ENCODE measurements at regions not wholly inside any gene's neighbourhood (a gene's known extent, or its start where the extent isn't known, plus 50 kb on each side); places are given as distances from the start of the nearest gene placed in this dataset.

DNA sequence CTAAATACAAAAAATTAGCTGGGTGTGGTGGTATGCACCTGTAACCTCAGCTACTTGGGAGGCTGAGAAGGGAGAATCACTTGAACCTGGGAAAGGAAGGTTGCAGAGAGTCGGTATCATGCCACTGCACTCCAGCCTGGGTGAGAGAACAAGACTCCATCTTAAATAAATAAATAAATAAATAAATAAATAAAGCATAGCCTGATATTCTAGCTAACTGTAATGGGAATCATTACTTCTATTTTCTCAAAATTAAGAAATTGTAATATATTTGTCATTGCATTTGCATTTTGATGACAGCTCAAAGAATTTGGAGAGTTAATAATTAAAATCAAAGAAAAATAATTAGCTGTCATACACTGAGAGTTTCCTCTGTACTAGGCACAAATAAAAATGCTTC, 561.1 kb downstream of the EFNB2 start:
- Histone ChIP-seq H3K14ac (ENCODE audit: insufficient read length) (no peak overlapping the region), H3K23me2 (ENCODE audit: low read depth, low read length) (no peaks in the 10 kb centered on the region), H2BK12ac (ENCODE audit: low read depth, low read length) (no peak overlapping the region), H3K27me3 (replicated peaks in 1 of 4; ENCODE audit: control insufficient read depth in 3 of 4, extremely low read depth in 1 of 4, insufficient read depth in 3 of 4, low read length in 3 of 4) (no peaks in the 10 kb centered on the region), H3K23ac (ENCODE audit: insufficient read length) (no peak overlapping the region), H4K91ac (replicated peaks; ENCODE audit: insufficient read length, low read length) (no peak overlapping the region), H3K9me3 (ENCODE audit: insufficient read depth in 2 of 2, low read depth in 1 of 2, low read length in 1 of 2) (no peaks in the 10 kb centered on the region), H2AK5ac (ENCODE audit: low read depth, low read length) (no peak overlapping the region), H3K27ac (ENCODE audit: low read depth, low read length) (no peak overlapping the region), H4K20me1 (replicated peaks in 1 of 2; ENCODE audit: control insufficient read depth in 1 of 2, insufficient read depth in 2 of 2, low read length in 2 of 2) (no peaks in the 10 kb centered on the region), H4K8ac (ENCODE audit: extremely low read depth, insufficient read depth, low read length) (no peak overlapping the region), H2BK15ac (ENCODE audit: low read length) (no peak overlapping the region), H3K4me2 (ENCODE audit: insufficient read depth in 1 of 2, low read depth in 2 of 2, low read length in 2 of 2) (no peak overlapping the region), H3K56ac (replicated peaks; ENCODE audit: insufficient read length, low read depth, low read length) (no peak overlapping the region), H3K79me2 (ENCODE audit: control insufficient read depth in 1 of 2, insufficient read depth in 2 of 2, low read length in 2 of 2) (no peaks in the 10 kb centered on the region), H3K36me3 (ENCODE audit: control insufficient read depth in 2 of 4, insufficient read depth in 4 of 4, low read length in 3 of 4) (no peaks in the 10 kb centered on the region), H3K4me1 (replicated peaks in 1 of 4; ENCODE audit: control insufficient read depth in 3 of 4, insufficient read depth in 4 of 4, low read length in 3 of 4) (0 out of 7 replicates have a peak, but pooled peaks cover 0 to 2% (median 0%) of the 10 kb centered on the region in 4 experiments), H3K4me3 (ENCODE audit: extremely low read depth in 1 of 4, insufficient read depth in 2 of 4, low read depth in 3 of 4, low read length in 4 of 4) (no peak overlapping the region), H3K9ac (replicated peaks in 1 of 4; ENCODE audit: extremely low read depth in 1 of 4, low read depth in 3 of 4, low read length in 3 of 4) (no peak overlapping the region), H2BK20ac (ENCODE audit: low read length) (no peak overlapping the region), H3K79me1 (ENCODE audit: low read depth, low read length) (no peaks in the 10 kb centered on the region), H2BK120ac (replicated peaks; ENCODE audit: low read depth, low read length) (no peak overlapping the region), H3K4ac (replicated peaks; ENCODE audit: insufficient read length, low read depth, low read length) (no peak overlapping the region), H3K18ac (ENCODE audit: extremely low read depth, low read length) (no peak overlapping the region), H2AFZ (ENCODE audit: low read length) (no peak overlapping the region), H2BK5ac (ENCODE audit: low read depth, low read length) (no peak overlapping the region), H4K5ac (ENCODE audit: insufficient read length, low read depth, low read length) (no peak overlapping the region)
- POLR2A ChIA-PET (ENCODE audit: partially characterized antibody), result no interaction called here
- CTCF ChIA-PET (ENCODE audit: partially characterized antibody), result interaction anchor here (1.0 to 2.9 kb wide), 3 partner anchors 7 to 26 kb away, joined by 3 to 22 read pairs (median 5); no protein-coding TSS in a partner anchor
- FAIRE-seq (no peak), DNase-seq (ENCODE audit: low read depth in 1 of 2, low spot score in 2 of 2) (no peak)
- WGBS, 2 experiments (ENCODE audit: extremely low coverage in 1 of 2, insufficient coverage in 1 of 2, insufficient read length in 1 of 2, insufficient replicate concordance in 2 of 2, low coverage in 1 of 2, low lambda C conversion rate in 2 of 2, missing lambda C conversion rate in 1 of 2), result 100% methylated on average over 1 of the region's 1 CpG; no CpG with 5 or more reads in 1 of the 2 experiments
- TF ChIP-seq SIRT6 (IDR thresholded peaks at IDR 0.05; ENCODE audit: low read length), result no peak
- TF ChIP-seq KDM4A (IDR thresholded peaks at IDR 0.05; ENCODE audit: low read depth, low read length, severe bottlenecking), result no peak
- TF ChIP-seq FOSL1 (IDR thresholded peaks at IDR 0.05; ENCODE audit: insufficient read depth, low read depth, low read length), result no peak
- TF ChIP-seq EZH2 (IDR thresholded peaks at IDR 0.05; ENCODE audit: low read depth, low read length, severe bottlenecking), result no peak
- no peak for TF ChIP-seq CBX8 (IDR thresholded peaks at IDR 0.05; ENCODE audit: borderline replicate concordance, low read depth, low read length)
- TF ChIP-seq TCF12 (IDR thresholded peaks at IDR 0.05; ENCODE audit: low read depth, low read length), result no peak
- TF ChIP-seq SAP30 (IDR thresholded peaks at IDR 0.05; ENCODE audit: insufficient read depth, insufficient replicate concordance, low read length), result no peak
- no peak for TF ChIP-seq BRCA1 (IDR thresholded peaks at IDR 0.05; ENCODE audit: low read depth, low read length)
- no peak for TF ChIP-seq CREB1 (IDR thresholded peaks at IDR 0.05)
- TF ChIP-seq SUZ12 (IDR thresholded peaks at IDR 0.05; ENCODE audit: low read length), result no peak
- no peak for TF ChIP-seq RAD21 (IDR thresholded peaks at IDR 0.05 in 1 of 2, conservative IDR thresholded peaks at IDR 0.05 in 1 of 2; ENCODE audit: low read depth in 2 of 2, low read length in 2 of 2)
- no peak for TF ChIP-seq MAFK (IDR thresholded peaks at IDR 0.05; ENCODE audit: low read depth, low read length)
- TF ChIP-seq, protein P1, sequence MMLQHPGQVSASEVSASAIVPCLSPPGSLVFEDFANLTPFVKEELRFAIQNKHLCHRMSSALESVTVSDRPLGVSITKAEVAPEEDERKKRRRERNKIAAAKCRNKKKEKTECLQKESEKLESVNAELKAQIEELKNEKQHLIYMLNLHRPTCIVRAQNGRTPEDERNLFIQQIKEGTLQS (IDR thresholded peaks at IDR 0.05; ENCODE audit: insufficient read depth, low read depth, low read length), result no peak
